SU-DHL-6 (cell line): ENCODE measurements at regions not wholly inside any gene's neighbourhood (a gene's known extent, or its start where the extent isn't known, plus 50 kb on each side); places are given as distances from the start of the nearest gene placed in this dataset.

Experiments used
- EZH2phosphoT487 ChIP-seq: fragments of 200-600 bp; sonication (generic), shearing (Covaris generic); conservative IDR thresholded peaks from 2 replicates; pipeline ENCODE4 v1.6.1; 2018; ENCODE audit warnings: mild to moderate bottlenecking, antibody characterized with exemption, low read length, moderate library complexity, mixed read lengths
- TF ChIP-seq, protein P1 (sequence below): fragments of 200-600 bp; sonication (generic); IDR thresholded peaks from one replicate; pipeline ENCODE4 v1.5.1; 2017; ENCODE audit warnings: antibody characterized with exemption, mild to moderate bottlenecking, low read length, moderate library complexity; ENCODE audit not compliant: insufficient read depth, poor library complexity, severe bottlenecking

DNA sequence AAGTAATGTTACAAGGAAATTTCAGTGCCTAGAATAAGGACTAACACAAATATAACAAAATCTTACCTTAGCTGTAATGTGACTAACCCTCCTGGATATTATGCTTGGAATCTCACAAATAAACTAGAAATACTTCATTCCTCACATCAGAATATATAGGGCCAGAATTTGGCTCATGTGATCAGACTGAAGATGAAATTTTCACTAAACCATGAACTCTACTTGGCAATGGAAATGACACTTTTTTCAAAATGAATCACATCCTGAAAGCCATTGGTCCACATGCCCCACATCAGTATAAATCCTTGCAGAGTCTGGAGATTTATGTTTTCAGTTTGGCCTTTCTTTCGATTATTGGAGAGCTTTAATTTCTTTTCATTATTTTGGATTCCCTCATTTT is 227.8 kb downstream of the NRIP1 start:
- TF ChIP-seq, protein P1, sequence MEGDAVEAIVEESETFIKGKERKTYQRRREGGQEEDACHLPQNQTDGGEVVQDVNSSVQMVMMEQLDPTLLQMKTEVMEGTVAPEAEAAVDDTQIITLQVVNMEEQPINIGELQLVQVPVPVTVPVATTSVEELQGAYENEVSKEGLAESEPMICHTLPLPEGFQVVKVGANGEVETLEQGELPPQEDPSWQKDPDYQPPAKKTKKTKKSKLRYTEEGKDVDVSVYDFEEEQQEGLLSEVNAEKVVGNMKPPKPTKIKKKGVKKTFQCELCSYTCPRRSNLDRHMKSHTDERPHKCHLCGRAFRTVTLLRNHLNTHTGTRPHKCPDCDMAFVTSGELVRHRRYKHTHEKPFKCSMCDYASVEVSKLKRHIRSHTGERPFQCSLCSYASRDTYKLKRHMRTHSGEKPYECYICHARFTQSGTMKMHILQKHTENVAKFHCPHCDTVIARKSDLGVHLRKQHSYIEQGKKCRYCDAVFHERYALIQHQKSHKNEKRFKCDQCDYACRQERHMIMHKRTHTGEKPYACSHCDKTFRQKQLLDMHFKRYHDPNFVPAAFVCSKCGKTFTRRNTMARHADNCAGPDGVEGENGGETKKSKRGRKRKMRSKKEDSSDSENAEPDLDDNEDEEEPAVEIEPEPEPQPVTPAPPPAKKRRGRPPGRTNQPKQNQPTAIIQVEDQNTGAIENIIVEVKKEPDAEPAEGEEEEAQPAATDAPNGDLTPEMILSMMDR, result no peak
- TF ChIP-seq EZH2phosphoT487, result no peak
